Activated CD4-positive, alpha-beta T cell treated with anti-CD3 and anti-CD28 coated beads, Interleukin-2, amount 10 ng/mL, durations not matched to agents 7 days and 5 days (primary cell): ENCODE measurements at regions not wholly inside any gene's neighbourhood (a gene's known extent, or its start where the extent isn't known, plus 50 kb on each side); places are given as distances from the start of the nearest gene placed in this dataset.
"Not testable (repeated sequence)": the region's sequence is repeated elsewhere in the genome, so short reads cannot be mapped to it uniquely, and the experiment has no call there.

Experiments
- CTCF ChIA-PET: fragments of 350-600 bp; sonication (Branson Sonifier 250); formaldehyde crosslinking; loops from one replicate; lab custom pipeline; 2021; ENCODE audit warnings: antibody characterized with exemption; lab: Charles Lee
- POLR2A ChIA-PET: fragments of 350-600 bp; sonication (Branson Sonifier 250); formaldehyde crosslinking; loops from one replicate; lab custom pipeline; 2021; ENCODE audit warnings: antibody characterized with exemption; lab: Charles Lee
- DNase-seq: peaks from one replicate; pipeline ENCODE4 v3.0.0-alpha.2; 2020
- H3K27ac Mint-ChIP-seq: one replicate; pipeline ENCODE4 v1.8.0; 2021; ENCODE audit warnings: mild to moderate bottlenecking, moderate library complexity, mixed read lengths
- H3K27me3 Mint-ChIP-seq: one replicate; pipeline ENCODE4 v1.8.0; 2021; ENCODE audit warnings: mixed read lengths
- H3K36me3 Mint-ChIP-seq: one replicate; pipeline ENCODE4 v1.8.0; 2021; ENCODE audit warnings: low read depth, mixed read lengths
- H3K4me1 Mint-ChIP-seq: one replicate; pipeline ENCODE4 v1.8.0; 2021; ENCODE audit warnings: mixed read lengths
- H3K4me3 Mint-ChIP-seq: one replicate; pipeline ENCODE4 v1.8.0; 2021; ENCODE audit warnings: mild to moderate bottlenecking, moderate library complexity, mixed read lengths
- H3K9me3 Mint-ChIP-seq: one replicate; pipeline ENCODE4 v1.8.0; 2021; ENCODE audit warnings: mixed read lengths

DNA sequence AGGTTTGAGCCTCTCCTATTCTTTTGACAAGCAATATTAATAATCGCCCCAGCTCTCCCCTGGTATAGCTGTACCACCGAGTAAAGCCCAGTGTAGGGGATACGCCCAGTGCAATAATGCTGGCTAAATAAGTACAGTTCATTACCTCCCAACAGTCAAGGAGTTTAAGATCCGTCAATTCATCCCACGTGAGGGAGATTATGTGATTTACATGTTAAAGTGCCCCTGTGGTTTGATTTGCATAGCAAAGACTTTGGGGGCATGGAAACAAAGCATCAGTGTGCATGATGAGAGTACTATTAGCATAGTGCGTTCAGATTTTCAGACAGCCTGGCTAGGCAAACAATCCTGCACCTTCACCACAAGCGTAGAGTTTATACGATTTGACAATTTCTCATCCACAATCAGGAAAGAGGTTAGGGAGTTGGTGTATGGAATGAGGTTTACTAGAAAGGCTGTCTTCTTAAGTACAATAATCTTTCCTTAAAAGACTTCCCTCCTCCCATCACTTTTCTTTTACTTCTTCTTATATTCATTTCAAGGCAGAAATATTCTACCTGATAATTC is 754.0 kb downstream of the DIAPH3 start:
- Mint-ChIP-seq H3K4me3 (no peak overlapping the region), H3K4me1 (peaks cover 19% of the 10 kb centered on the region), H3K27ac (no peak overlapping the region), H3K9me3 (peaks cover 20% of the 10 kb centered on the region), H3K27me3 (peaks cover 2% of the 10 kb centered on the region), H3K36me3 (peaks cover 6% of the 10 kb centered on the region)
- POLR2A ChIA-PET, result no interaction called here
- no peak for DNase-seq
- CTCF ChIA-PET, result interaction anchor here (0.9 kb wide), 1 partner anchor 49 kb away, joined by 3 read pairs; no protein-coding TSS in a partner anchor

DNA sequence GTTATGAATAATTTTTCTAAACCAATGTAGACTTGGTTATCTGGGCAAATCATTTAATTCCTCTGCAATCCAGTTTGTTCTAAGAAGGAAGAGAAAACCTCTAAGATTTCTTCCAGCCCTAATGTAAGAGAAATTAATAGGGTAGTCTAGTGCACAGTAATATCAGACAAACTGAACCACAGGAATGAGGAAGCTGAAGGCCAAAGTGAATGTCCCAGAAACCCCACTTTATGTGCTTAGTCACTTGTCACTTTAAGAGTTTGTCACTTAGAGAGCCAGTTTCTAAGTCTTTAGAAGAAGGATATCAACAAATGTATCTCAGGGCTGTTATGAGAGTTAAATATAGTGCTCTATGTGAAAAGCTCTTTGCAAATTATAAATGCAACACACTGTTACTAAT is 750.6 kb downstream of the DIAPH3 start:
- ChIA-PET POLR2A (no interaction called here), CTCF (no interaction called here)
- Mint-ChIP-seq H3K36me3 (no peaks in the 10 kb centered on the region), H3K9me3 (peaks cover 3% of the 10 kb centered on the region), H3K4me1 (no peaks in the 10 kb centered on the region), H3K27ac (no peak overlapping the region), H3K27me3 (peaks cover 6% of the 10 kb centered on the region), H3K4me3 (no peak overlapping the region)
- no peak for DNase-seq

DNA sequence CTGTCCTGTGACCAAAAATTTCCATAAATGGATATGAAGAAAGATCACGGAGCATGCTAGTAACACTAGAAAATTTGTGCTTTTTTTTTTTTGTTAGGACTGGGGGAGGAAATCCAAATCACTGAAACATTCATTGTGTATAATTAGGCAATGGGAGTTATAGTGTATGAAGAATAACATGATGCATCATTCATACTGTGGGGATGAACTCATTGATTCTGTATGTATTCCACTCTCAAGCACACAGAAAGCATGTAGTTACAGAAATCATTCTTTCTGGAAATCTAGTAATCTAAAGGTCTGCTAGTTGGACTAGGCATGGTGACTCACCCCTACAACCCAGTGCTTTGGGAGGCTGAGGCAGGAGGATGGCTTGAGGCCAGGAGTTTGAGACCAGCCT is 749.7 kb downstream of the DIAPH3 start:
- H3K27ac Mint-ChIP-seq, result no peak overlapping the region
- H3K4me1 Mint-ChIP-seq, result no peaks in the 10 kb centered on the region
- peaks cover 3% of the 10 kb centered on the region for H3K9me3 Mint-ChIP-seq
- POLR2A ChIA-PET, result no interaction called here
- H3K4me3 Mint-ChIP-seq, result no peak overlapping the region
- H3K36me3 Mint-ChIP-seq, result no peaks in the 10 kb centered on the region
- peaks cover 6% of the 10 kb centered on the region for H3K27me3 Mint-ChIP-seq
- DNase-seq, result no peak
- CTCF ChIA-PET, result interaction anchor here (0.6 to 0.7 kb wide), 2 partner anchors 264 to 1614 kb away, joined by 3 to 7 read pairs; no protein-coding TSS in a partner anchor

DNA sequence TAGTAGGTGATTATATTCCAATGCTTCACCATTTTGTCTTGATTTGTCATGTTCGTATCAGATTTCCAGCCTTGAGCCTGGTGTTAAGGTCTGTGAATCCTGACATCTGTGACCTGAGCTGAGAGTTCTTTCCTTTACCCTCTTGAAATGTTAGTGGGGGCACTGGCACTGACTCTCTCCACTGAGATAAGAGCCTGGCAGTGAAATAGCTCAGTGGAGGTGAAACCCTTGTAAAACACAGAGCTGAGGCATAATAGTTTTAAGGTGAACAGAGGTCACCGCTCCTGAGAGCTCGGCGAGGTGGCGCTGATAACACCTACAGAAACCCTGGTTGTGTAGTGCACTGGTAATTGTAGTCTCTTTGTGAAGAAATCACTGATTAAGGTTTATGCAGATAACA is 748.2 kb downstream of the DIAPH3 start:
- no peak overlapping the region for H3K27ac Mint-ChIP-seq
- H3K4me1 Mint-ChIP-seq, result no peaks in the 10 kb centered on the region
- CTCF ChIA-PET, result no interaction called here
- peaks cover 3% of the 10 kb centered on the region for H3K9me3 Mint-ChIP-seq
- H3K36me3 Mint-ChIP-seq, result no peaks in the 10 kb centered on the region
- no peak overlapping the region for H3K4me3 Mint-ChIP-seq
- no peak for DNase-seq
- POLR2A ChIA-PET, result no interaction called here
- peaks cover 6% of the 10 kb centered on the region for H3K27me3 Mint-ChIP-seq

DNA sequence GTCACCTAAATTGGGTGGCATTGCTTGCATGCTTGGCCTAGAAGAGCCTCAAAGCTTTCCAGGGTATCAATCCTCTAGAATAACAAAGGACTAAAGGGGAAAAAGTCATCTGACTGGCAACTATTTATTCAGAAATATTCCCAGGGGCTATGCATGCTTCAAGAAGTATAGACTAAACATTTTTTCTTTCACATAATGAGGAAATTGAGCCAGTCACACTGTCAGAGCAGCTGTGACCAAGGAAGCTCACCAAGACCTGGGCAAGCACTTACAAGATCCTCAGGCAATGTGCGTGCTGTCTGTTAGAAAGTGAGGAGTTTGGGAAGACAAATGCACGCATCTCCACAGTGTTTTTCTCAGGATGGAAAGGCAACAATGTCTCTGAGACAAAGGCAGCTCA is 747.2 kb downstream of the DIAPH3 start:
- CTCF ChIA-PET, result no interaction called here
- Mint-ChIP-seq H3K4me3 (no peak overlapping the region), H3K9me3 (no peaks in the 10 kb centered on the region)

DNA sequence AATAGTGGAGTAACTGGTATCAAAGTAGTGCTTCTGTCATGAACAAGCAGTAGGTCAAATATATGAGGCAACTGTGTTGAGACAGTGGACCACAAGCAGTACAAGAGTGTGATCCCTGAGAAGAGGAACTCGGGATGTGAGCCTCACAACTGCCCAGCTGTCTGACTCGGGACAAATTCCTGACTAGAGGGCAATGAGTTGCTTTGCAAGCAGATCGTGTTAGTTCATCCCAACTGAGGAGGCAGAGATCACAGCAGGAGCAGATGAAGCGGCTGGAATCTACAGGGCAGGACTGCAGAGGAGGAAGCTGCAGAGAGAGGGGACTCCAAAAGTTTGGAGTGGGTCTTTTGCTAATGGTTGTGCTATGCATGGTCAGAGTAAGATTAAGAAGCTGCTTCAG is 741.1 kb downstream of the DIAPH3 start:
- ChIA-PET CTCF (no interaction called here), POLR2A (no interaction called here)
- H3K9me3 Mint-ChIP-seq, result peaks cover 3% of the 10 kb centered on the region
- H3K27ac Mint-ChIP-seq, result no peak overlapping the region
- no peaks in the 10 kb centered on the region for H3K27me3 Mint-ChIP-seq
- no peak overlapping the region for H3K4me3 Mint-ChIP-seq
- no peak for DNase-seq
- no peaks in the 10 kb centered on the region for H3K4me1 Mint-ChIP-seq
- no peaks in the 10 kb centered on the region for H3K36me3 Mint-ChIP-seq

More for the DNA sequence above, 747.2 kb downstream of the DIAPH3 start:
- Mint-ChIP-seq H3K4me1 (no peaks in the 10 kb centered on the region), H3K27me3 (peaks cover 6% of the 10 kb centered on the region), H3K36me3 (no peaks in the 10 kb centered on the region), H3K27ac (no peak overlapping the region)
- DNase-seq, result no peak
- POLR2A ChIA-PET, result no interaction called here

DNA sequence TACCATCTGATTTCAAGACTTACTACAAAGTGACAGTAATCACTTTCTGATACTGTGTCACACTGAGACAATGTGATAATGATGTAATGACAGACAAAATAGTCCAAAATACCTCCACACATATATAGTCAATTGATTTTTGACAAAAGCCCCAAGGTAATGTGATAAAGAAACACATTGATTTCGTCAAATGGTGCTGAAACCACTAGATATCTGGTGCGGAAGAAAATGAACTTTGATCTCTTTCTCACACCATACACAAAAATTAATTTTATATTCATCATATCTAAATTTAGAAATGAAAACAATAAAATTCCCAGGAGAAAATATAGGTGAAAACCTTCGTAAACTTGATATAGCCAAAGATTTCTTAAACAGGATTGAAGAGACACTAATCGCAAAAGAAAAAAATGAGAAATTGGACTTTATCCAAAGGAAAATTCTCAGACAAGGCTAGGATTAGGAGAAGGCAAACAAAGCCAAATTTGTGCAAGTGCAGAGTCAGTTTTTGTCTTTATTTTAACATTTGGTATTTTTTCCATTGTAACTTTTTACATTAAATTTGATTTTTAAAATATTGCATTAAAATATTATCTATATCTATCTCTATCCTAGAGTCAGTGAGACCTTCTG is 739.9 kb downstream of the DIAPH3 start:
- Mint-ChIP-seq H3K36me3 (no peaks in the 10 kb centered on the region), H3K4me1 (no peaks in the 10 kb centered on the region), H3K27me3 (no peaks in the 10 kb centered on the region), H3K4me3 (no peak overlapping the region), H3K9me3 (peaks cover 3% of the 10 kb centered on the region), H3K27ac (no peak overlapping the region)
- no peak for DNase-seq
- ChIA-PET CTCF (interaction anchor here (0.6 kb wide), 1 partner anchor 877 kb away, joined by 3 read pairs; no protein-coding TSS in a partner anchor), POLR2A (no interaction called here)

DNA sequence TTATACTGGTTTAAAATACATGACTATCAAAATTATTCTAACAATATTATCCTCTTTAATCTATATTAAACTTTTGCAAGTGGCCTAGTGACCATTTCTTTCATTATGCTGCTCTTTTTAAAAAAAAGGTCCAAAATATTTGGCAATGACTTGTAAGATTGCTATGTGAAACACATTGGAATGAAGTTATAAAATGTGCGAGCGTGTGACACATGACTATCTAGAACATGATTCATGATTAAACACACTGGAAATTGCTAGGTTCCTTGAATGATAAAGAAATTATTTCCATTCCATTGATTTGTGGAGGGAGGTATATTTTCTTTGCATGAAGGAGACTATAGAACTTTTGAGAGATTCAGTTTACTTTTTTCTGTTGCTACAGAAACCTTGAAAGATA is 739.1 kb downstream of the DIAPH3 start:
- Mint-ChIP-seq H3K27ac (no peak overlapping the region), H3K27me3 (no peaks in the 10 kb centered on the region), H3K4me1 (no peaks in the 10 kb centered on the region), H3K4me3 (no peak overlapping the region), H3K9me3 (peaks cover 3% of the 10 kb centered on the region), H3K36me3 (no peaks in the 10 kb centered on the region)
- POLR2A ChIA-PET, result no interaction called here
- no peak for DNase-seq
- CTCF ChIA-PET, result no interaction called here

DNA sequence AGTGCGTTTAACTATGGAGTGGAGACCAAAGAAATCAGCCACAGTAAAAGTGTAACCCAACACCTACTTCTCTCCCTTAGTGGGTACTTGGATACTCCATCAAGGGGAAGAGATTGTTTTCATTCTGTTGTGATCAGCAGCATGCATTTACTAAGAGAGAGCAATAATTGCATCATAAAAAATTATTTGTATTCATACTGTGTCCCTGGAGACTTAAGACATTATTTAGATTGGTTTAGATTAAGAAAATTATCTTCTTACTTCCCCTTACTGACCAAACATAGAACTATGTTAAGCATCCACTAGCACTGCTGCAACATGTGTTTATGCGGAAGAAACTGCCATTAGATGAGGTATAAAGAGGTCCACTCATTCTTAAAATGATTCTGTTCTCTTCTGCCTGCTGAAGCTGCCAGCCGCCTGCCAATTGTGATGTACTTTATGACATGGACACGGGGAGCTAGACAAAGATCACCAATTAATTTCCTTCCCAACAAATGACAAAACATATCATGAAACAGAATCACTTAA is 738.5 kb downstream of the DIAPH3 start:
- DNase-seq, result no peak
- Mint-ChIP-seq H3K27me3 (no peaks in the 10 kb centered on the region), H3K36me3 (no peaks in the 10 kb centered on the region), H3K27ac (no peak overlapping the region), H3K4me3 (no peak overlapping the region), H3K4me1 (no peaks in the 10 kb centered on the region), H3K9me3 (peaks cover 3% of the 10 kb centered on the region)
- ChIA-PET POLR2A (no interaction called here), CTCF (no interaction called here)

DNA sequence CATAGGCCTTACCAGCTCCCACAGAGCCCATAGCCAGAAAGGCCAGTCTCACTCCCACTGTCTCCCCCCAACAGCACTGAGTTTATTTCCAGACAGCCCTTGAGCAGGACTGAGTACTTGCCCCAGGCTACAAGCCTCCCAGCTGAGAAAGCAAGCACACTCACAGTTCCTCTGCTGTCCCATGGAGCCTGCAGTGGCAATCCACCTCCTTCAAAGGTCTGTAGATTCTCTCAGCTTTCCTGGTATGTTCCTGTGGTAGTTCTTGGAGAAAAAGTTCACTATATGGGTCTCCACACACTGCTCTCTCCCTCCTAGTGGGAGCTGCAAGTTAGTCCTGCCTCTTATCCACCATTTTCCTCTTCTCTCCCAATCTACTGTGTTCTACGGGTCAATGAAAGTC is 728.7 kb downstream of the DIAPH3 start:
- ChIA-PET CTCF (no interaction called here), POLR2A (no interaction called here)
- Mint-ChIP-seq H3K27me3 (no peaks in the 10 kb centered on the region), H3K36me3 (no peaks in the 10 kb centered on the region), H3K4me3 (no peak overlapping the region), H3K9me3 (peaks cover 21% of the 10 kb centered on the region), H3K27ac (no peak overlapping the region), H3K4me1 (no peaks in the 10 kb centered on the region)
- no peak for DNase-seq

DNA sequence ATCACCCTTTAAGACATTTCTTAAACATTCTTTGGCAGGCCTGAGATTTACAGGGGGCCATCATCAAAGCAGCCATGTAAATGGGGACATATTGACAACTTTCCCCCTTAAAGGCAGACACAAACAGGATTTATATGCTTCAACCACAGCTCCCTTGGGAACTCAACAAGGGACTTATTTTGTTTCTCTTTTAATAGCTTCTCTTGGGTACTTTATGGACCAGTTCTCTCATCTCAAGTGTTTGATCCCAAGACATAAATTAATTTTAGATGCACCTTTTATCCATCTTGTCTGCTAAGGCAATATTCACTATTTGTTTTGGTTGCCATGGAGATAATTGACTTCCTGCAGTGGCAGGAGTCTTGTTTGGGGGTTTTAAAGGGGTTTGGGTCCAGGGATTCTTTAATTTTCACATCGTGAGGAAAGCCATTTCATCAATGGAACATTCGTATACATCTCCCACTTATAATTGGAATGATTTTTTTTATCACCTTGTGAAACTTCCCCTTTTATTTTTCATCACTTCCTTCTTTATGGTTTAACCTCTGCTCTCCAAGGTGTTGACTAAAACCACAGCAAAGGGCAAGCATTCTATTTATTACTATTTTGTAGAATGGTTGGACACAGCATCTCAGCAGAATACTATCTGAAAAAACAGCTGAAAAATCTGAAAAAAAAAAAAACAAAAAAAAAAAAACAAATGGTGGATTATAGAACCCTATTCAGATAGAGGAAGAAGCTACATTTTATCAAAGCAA is 726.0 kb downstream of the DIAPH3 start:
- ChIA-PET POLR2A (no interaction called here), CTCF (no interaction called here)
- Mint-ChIP-seq H3K27ac (no peak overlapping the region), H3K36me3 (no peaks in the 10 kb centered on the region), H3K9me3 (peaks cover 17% of the 10 kb centered on the region), H3K4me1 (peaks cover 4% of the 10 kb centered on the region), H3K4me3 (no peak overlapping the region), H3K27me3 (peaks cover 2% of the 10 kb centered on the region)
- no peak for DNase-seq

DNA sequence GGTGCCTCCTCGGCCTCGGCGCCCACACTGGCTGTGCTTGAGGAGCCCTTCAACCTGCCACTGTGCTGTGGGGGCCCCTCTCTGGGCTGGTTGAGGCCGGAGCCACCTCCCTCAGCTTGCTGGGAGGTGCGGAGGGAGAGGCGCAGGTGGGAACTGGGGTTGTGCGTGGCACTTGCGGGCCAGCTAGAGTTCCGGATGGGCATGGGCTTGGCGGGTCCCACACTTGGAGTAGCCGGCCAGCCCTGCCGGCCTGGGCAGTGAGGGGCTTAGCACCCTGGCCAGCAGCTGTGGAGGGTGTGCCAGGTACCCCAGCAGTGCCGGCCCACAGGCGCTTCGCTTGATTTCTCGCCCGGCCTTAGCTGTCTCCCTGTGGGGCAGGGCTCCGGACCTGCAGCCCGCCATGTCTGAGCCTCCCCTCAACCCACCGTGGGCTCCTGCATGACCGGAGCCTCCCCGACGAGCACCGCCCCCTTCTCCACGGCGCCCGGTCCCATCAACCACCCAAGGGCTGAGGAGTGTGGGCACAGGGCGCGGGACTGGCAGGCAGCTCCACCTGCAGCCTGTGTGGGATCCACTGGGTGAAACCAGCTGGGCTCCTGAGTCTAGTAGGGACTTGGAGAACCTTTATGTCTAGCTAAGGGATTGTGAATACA is 723.8 kb downstream of the DIAPH3 start:
- ChIA-PET CTCF (interaction anchor here (1.9 kb wide), 1 partner anchor 48 kb away, joined by 4 read pairs; no protein-coding TSS in a partner anchor), POLR2A (no interaction called here)
- Mint-ChIP-seq H3K4me1 (peaks cover 4% of the 10 kb centered on the region), H3K9me3 (no peaks in the 10 kb centered on the region), H3K27me3 (peaks cover 5% of the 10 kb centered on the region), H3K4me3 (no peak overlapping the region), H3K27ac (no peak overlapping the region), H3K36me3 (no peaks in the 10 kb centered on the region)
- DNase-seq, result no peak

DNA sequence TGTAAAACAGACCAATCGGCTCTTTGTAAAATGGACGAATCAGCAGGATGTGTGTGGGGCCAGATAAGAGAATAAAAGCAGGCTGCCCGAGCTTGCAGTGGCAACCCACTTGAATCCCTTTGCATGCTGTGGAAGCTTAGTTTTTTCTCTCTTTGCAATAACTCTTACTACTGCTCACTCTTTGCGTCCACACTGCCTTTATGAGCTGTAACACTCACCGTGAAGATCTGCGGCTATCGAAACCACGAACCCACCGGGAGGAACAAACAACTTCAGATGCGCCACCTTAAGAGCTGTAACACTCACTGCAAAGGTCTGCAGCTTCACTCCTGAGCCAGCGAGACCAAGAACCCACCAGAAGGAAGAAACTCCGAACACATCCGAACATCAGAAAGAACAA is 722.7 kb downstream of the DIAPH3 start:
- H3K27me3 Mint-ChIP-seq, POLR2A ChIA-PET, H3K27ac Mint-ChIP-seq, H3K9me3 Mint-ChIP-seq, H3K36me3 Mint-ChIP-seq, H3K4me1 Mint-ChIP-seq, DNase-seq: not testable (repeated sequence)
- CTCF ChIA-PET, result interaction anchor here (1.1 to 1.9 kb wide), 2 partner anchors 28 to 50 kb away, joined by 3 to 4 read pairs; no protein-coding TSS in a partner anchor
- peak overlapping the region; percentile 40 for H3K4me3 Mint-ChIP-seq
